NCI-H2081 treated with DMSO at 0.1 percent for 48 hours (cell line): ENCODE measurements at regions not wholly inside any gene's neighbourhood (a gene's known extent, or its start where the extent isn't known, plus 50 kb on each side); places are given as distances from the start of the nearest gene placed in this dataset.

ENCODE experiments used
- DNase-seq: peaks from one replicate; lab custom pipeline; 2025; lab: John Stamatoyannopoulos, UW

DNA sequence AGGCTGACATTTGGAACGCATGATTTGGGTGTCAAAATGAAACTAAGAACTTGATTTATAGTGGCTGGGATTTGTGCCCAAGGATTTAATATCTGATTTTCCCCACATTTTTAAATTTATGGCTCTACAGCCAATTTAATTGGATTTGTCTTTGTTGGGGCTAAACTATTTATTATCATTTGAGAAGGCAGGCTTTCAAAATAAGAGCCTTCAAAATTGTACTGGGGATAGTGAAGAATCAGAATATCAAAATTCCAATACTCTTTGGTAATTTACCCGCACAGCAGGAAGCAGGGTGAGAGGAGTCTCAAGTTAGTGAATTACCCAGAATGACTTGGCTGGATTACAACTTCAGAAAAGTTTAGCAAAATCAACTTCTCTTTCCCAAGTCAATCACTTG is 278.1 kb downstream of the LRATD1 start:
- no peak for DNase-seq

DNA sequence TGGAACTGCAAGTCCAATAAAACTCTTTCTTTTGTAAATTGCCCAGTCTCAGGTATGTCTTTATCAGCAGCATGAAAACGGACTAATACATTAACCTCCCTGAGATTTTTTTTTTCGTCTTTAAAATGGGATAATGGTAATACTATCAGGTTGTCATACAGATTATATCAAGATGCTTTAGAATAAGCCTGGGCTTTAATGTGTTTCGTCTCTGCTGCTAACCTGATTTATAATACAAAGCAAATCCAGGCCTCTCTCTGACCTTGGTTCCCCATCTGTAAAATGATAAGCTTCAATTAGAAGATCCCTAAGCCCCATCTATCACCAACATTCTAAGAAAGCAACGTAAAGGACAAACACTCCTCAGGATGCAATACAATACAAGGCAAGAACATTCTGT is 283.5 kb downstream of the LRATD1 start:
- DNase-seq, result no peak

DNA sequence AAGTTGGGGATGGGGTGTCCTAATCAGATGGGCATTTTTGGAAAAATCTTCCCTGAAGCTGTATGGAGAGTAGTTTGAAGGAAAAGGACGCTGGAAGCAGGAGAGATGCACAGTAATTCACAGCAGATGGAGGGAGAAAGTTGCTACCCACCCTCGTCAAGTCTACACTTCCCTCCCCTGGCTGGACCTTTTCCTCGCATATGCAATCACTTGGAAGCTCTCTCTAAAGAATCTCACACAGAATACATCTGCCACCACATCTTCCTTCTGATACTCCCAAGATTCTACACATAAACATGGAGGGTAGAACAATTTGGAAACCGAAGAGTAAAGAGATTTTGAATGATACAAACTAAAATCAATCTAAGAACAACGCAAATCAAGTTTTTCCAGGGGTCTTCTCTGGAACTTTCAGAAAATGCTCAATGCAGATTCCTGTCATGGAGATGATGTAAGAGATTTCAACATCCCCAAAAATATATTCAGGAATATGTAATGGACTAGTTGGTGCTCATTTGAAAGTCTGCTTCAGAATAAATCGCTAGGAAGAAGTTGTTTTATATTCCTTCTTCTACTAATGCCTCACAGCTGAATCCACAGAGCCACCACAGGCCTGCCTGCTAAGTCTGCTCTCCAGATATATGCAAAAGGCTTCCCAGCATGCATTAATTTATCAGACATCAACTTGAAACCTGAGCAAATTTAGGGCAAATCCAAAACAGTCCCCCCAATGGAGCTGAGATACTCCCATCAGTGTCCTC is 291.5 kb downstream of the LRATD1 start:
- no peak for DNase-seq

DNA sequence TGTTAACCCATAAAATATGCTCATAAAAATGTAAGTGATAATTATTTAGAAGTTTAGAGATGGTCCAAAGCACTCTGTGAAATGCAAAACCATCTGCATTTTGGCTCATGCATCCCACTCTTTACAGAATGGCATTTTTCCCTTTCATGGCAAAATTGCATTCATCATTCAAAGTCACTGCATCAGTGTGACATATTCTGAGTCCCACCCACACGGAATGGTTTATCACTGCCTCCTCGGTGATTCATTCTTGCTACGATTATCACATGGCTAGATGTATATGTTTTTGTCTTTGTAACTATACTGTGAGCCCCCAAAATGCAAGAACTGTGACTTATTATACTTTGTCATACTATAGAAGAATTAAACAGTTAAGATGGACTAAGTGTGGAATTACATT is 293.0 kb downstream of the LRATD1 start:
- DNase-seq, result no peak

DNA sequence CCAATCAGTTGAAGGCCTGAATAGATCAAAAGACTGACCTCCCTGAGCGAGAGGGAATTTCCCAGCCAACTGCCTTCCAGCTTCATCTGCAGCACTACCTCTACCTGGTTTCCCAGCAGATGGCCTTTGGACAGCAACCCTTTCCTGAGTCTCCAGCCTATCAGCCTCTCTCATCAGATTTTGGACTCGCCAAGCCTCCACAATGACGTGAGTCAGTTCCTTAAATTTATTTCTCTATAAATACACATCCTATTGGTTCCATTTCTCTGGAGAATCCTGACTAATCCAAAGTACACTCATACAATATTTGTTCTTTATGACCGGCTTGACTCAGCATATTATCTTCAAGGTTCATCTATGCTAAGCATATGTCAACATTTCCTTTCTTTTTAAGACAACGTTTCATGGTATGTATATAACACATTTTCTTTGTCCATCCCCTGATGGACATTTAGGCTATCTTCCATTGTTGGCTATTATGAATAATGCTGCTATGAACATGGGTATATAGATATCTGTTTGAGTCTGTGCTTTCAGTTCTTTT is 294.6 kb downstream of the LRATD1 start:
- DNase-seq, result no peak

DNA sequence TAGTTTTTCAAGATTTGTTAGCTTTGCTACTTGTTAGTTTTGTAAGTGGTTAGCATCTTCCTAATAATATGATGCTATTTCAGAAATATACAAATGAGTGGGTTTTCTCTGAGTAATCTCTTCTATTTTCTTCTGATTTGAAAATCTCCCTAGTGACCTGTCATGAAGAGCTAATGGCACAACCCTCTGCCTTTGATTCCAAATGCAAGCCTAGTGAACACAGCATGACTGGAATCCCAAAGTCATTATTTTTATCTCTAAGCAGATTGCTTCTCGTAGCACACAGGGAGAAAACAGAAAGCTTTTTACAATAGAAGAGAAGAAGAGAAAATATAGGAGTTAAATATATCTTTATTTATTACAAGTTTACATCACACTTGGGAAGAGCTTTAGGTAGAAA is 295.5 kb downstream of the LRATD1 start:
- no peak for DNase-seq

DNA sequence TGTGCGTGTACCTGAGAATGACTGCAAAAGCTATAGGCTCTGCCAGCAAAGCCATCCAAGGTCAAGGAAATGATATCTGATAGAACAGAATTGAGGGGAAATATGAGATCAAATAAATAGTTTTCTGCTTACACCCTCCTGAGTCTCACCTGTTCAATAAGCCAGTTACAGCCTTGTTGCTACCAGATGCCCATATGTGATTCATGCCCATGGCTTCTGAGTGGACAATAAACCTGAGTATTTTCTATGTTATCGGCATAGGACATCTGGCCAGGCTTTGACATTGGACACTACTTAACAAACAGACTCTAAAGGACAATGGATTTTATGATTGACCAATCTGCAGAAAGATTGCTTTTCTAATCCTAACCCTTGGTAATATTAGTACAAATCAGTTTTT is 297.9 kb downstream of the LRATD1 start:
- DNase-seq, result no peak

DNA sequence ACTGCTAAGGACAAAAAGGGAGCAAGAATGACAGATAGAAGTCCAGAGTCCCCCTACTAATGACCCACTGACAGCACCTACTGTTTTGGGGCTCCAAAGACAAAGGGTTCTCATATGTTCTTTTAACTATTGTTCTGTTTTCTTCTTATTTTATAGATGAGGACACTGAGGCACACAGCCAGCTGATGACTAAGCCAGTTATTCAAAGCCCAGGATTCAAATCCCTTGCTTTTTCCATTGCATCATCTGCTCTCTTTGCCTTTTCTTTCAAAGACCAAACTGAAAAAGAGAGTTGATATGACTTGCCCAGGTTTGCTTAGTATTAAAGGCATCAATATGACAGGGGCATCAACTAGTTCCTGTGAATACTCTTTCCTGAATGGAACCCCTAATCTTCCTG is 299.8 kb downstream of the LRATD1 start:
- no peak for DNase-seq

DNA sequence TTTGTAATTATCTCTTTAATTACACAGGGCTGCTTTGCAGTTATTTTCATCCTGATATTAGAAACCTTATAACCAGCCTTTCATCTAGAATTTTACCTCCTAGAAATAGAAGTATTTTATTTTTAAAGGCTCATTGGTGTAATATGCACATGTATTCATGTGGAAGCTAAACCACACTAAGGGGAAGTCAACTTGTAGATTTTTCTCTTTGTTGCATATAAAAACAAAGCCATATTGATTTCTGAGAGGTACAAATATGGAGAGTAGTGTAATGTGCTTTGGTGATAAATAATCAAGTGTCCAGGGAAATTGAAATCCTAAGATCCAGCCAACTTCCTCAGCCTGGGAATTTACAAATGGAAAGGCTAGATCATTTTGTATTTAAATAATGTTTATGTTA is 301.2 kb downstream of the LRATD1 start:
- DNase-seq, result no peak

DNA sequence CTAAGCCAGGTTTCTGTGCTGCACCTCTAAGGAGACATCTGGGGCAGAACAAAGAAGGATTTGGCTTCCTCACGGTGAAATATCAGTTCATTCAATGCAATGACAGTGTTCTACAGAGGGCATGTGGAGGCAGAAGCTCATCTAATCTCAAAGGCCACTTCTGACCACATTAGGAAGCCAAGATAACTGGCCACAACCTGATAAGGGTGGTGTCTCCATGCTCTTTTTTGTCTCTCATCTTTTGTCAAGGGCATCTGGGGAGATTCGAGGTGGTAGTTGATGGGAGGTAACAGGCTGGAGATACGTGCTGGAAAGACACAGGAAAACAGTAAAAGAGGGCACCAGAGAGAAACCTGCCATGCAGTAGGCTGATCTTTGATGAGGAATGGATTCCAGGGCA is 303.9 kb downstream of the LRATD1 start:
- DNase-seq, result no peak

DNA sequence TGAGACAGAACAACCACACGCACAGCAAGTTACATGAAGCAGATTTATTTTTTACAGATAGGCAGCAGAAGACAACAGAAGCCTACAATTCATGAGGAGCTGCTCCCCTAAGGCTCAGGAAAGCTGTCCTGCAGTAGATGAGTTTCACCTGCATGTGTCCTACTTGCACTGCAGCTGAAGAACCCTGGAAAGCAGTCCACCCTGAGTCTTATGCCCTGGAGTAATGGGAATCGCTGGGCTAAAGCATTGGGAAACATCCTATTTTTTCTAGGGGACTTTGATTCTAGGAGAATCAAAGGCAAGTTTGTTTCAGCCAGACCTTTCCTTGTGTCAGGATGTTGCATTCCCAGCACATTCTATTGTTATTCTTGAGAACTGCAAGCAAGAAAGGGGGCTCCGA is 304.8 kb downstream of the LRATD1 start:
- no peak for DNase-seq

DNA sequence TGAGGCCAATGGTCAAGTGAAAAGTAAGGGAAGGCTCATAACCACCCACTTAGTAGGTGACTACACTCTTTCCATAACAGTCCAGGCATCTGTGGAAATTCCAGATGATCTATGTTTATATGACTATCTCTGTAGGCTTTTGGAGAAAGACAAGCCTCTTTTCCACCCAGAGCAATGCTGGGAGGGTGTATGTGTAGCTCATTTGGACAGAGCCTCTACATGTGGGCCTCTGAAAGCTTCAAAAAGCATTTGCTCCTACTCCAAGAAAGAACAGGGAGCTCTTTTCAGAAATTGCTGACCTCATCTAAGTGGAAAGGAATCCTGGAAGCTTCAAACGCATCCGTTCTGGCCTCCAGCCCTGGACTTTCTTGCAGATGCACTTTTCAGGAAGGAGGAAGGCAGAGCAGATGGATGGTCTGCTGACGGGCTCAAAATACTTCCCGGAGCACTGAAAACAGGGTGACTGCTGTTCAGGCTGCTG is 308.7 kb downstream of the LRATD1 start:
- DNase-seq, result no peak

DNA sequence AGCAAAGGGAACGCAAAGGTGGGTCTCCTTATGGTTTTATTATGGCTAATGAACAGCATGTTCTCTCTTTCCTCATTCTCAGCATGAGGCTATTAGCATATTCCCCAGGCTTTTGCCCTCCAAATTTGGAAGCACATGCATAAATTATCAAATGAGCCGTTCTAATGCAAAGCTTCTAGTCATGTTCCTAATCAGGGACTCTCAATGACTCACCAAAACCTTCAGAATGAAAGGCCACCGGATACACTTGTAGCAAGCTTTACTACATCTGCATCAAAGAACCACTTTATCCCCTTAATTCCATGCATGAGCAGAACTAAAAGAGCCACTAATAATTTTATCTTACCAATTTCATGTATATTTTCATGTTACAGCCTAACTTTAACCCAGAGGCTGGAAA is 310.5 kb downstream of the LRATD1 start:
- no peak for DNase-seq

DNA sequence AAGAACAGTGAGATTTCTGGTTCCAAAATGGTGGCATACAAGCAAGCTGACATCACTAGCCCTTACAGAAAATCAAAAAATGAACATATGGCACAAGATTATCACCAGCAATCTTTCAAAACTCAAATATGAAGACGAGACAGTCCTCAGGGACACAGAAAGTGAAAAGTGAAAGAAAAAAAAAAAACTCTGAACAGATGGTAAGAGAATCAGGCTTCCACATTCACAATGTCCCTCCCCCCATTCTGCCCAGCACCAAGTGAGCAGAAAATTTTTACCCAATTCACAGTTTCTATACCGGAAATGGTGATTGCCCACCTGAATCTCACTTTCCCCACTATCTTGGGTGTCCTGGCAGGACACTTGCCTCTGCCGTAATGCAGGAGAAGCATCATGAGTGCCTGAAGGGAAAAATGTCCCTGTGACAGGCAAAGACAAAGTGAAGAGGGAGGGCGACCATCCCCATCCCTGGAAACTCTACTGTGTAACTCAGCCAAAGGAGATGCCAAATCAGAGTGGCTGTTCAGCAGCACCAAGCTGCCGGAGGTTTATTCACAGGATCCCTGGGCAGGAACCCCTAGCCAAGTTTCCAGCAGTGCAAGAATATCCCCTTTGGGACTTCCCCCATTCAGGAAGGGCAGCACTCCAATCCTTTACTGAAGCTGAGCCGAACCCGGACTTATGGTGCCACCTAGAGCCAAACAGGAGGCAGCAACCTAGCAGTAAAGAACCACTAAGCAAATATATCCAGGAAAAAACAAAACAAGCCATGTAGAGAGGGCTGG is 312.2 kb downstream of the LRATD1 start:
- DNase-seq, result no peak

DNA sequence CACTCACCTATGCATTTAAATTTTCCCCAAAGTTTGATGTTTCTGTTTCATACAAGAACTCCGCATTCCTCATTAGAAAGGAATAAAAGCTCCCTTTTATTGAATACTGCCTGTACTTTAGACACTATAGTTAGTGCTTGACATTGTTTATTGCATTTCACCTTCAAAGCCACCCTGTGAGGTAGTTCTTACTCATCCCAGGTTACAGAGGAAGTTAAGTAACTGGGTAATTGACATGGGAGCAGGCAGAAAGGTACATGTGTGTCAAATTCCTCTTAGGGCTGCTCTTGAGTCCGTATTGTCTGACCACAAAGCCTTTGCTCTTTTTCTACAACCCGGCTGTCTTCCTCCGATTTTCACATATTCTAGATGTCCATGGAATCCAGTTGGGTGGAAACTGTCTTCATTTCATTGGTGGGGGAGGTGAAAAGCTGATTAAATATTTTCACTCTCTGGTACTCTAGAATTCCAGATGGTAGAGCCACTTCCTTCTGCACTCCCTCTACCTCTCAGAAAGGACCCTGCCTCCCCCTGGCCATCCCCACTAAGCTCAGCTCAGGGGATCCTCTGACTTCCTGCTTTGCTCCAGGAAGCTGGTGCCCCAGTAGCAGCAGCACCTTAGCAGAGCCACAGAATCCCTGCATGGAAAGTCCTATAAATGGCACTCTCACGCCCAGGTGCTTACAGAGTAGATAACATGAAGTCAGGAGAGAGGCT is 319.2 kb downstream of the LRATD1 start:
- DNase-seq, result no peak

DNA sequence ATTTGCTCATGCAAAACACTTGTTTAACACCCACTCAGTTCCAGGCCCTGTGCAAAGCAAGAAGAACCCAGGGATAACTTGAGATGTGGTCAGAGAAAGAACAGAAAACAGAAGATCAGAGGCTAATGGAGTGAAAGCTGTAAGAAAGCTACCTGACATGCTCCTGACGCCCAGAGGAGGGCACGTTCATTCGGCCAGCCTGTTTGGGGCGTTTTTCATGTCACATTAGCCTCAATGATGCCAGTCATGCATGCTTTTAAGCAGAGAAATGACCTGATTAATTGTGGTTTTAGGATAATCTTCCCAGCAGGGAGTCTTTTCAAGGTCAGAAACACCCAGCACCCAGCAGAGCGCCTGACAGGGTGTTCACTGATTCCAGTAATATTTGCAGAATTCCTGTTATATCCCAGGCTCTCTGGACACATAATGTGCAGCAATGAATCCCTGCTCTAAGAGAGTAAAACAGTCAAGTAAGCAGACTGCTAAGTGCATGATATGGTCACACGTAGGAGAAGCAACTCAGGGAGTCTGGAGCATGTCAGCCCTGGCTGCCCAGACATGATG is 320.0 kb downstream of the LRATD1 start:
- no peak for DNase-seq

DNA sequence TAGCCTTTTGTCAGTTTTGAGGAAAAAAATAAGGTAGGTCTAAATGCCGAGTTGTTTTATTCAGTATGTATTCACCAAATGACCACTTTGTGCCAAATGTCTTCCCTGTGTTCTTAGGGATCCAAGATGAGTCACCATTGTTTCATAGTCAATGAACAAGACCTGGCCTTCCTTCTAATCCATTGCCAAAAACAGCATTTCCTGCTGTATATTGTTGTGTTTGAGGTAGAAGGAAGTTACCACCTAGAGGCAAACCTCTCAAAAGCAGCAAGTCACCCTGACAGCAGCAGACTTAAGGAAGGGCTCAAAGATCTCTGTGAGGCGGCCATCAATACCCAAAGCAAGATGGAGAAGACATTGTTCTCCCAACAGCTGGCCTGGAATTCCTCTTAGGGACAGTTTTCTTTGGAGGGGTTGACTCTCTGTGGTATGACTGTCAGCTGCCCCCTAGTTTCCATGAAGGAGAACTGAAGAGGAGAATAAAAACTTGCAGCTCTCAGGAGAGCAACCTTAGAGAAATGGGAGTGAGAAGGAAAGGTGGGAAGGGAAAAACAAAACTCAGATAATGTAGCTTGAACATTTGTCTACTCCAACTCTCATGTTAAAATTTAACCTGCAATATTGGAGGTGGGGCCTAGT is 328.3 kb downstream of the LRATD1 start:
- no peak for DNase-seq

DNA sequence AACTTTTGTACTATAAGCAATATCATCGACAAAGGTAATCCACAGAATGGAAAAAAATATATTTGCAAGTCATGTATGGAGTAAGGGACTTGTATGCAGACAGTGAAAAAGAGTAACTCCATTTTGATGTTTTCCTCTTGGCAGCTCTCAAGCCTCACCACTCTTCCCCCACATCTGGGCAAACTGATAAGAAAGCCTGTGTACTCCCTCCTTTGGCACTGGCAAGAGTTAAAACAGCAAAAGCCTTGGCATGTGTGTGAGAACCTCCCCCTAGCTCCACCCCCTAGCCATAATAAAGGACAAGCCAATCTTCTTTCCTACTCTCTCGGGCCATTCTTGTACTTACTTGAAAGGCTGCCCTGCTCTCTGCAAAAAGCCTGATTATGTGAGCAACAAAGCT is 335.2 kb downstream of the LRATD1 start:
- DNase-seq, result no peak

DNA sequence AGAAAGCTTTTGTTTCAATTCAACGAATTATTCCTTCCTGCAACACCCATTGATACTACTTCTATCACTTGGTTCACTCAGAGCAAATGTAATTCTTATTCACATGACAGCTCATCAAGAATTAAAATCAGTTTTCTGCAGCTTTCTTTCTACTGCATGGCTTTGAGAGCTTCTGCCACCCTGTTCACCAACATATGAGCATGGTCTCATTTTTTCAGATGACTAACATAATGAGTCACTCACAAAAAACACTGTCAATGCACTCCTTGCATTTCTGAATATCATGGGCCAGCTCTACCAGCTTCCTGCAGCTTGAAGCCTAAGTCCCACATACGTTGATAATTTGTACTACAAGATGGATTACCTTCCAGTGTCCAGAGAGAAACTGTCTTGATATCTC is 342.9 kb downstream of the LRATD1 start:
- DNase-seq, result no peak

DNA sequence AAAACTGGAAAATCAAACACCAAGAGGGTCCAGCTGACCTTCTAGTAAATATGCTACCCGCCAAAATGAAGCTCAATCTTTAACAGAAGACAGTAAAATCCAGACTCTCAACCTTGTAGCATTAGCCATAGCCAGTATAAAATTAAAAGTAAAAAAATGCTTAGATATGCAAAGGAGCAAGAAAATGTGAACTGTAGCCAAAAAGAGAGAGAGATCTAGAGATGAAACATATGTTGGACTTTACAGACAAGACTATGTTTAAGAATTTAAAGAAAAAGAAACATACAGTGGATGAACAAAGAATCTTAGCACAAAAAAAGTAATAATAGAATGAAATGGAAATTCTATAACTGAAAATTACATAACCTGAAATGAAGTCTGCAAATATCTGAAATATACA is 344.5 kb downstream of the LRATD1 start:
- DNase-seq, result no peak

DNA sequence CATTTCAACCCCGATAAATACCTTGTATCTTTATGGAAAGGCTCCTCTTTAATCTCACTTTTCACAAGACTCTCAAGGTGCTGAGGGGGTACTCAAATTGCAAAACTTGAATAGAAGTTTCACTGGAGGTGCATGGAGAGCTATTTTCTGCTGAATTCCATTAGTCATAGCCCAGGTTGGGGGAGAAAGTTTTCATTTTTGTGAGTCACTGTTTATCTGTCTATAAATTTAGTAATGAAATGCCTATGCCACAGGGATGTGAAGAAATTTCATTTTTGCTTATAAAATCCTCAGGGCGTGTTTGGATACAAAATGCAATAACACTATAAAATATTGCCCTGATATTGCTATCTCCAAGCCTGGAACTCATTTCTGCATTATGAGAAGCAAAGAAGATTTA is 346.3 kb downstream of the LRATD1 start:
- no peak for DNase-seq

DNA sequence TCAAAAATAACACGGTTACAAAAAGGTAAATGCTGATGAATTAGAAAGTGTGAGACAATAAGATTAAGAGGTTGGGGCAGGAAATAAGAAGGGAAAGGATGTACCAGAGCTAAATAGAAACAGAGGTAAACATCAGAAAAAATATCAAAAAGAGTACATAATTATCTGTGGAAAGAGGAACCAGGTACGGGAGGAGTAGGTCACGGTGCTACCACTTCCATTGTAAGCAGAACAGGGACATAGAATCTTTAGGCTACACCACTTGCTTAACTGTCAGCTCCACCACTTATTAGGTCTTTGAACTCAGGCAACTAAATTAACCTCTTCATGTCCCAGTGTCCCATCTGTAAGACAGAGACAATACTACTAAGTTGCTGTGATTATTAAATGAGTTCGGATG is 350.3 kb downstream of the LRATD1 start:
- DNase-seq, result no peak
